K562 (cell line): ENCODE measurements at regions not wholly inside any gene's neighbourhood (a gene's known extent, or its start where the extent isn't known, plus 50 kb on each side); places are given as distances from the start of the nearest gene placed in this dataset.

Experiments used
- CC2D1A ChIP-seq: fragments of 450-650 bp; IDR thresholded peaks from 2 replicates; pipeline ENCODE4 v1.6.1; 2017; ENCODE audit warnings: mild to moderate bottlenecking
- PHB2 ChIP-seq: fragments of 450-650 bp; IDR thresholded peaks from 2 replicates; pipeline ENCODE4 v1.6.1; 2017; ENCODE audit warnings: low read depth
- PHF8 ChIP-seq: fragments of 200-600 bp; sonication (generic); IDR thresholded peaks from 2 replicates; pipeline ENCODE4 v1.6.1; 2012; ENCODE audit warnings: mixed run types, mild to moderate bottlenecking, inconsistent platforms, low read length, moderate library complexity, borderline replicate concordance
- POLR2A ChIP-seq: fragments of 450-650 bp; conservative IDR thresholded peaks from 2 replicates; pipeline ENCODE4 v1.6.1; 2016
- RAD21 ChIP-seq, 2 experiments: fragments of 250-450 bp in 1 of 2; fragments of 450-650 bp in 1 of 2; sonication (Bioruptor Pico) in 1 of 2; formaldehyde crosslinking in 1 of 2; IDR thresholded peaks in 1 of 2; conservative IDR thresholded peaks in 1 of 2; 2 replicates each; pipeline versions ENCODE4 v1.4.0 to v1.8.0; 2020 to 2022; ENCODE audit warnings: mild to moderate bottlenecking in 2 of 2, moderate library complexity in 1 of 2
- RBM17 ChIP-seq: fragments of 200-400 bp; formaldehyde crosslinking; IDR thresholded peaks from 2 replicates; pipeline ENCODE4 v1.6.1; 2017; ENCODE audit warnings: low read depth, mild to moderate bottlenecking, low read length, borderline replicate concordance
- ZNF347 ChIP-seq: fragments of 450-650 bp; formaldehyde crosslinking; IDR thresholded peaks from 2 replicates; pipeline ENCODE4 v1.4.0; 2020; ENCODE audit warnings: low read depth, mild to moderate bottlenecking, moderate library complexity
- ZNF766 ChIP-seq: fragments of 200-800 bp; sonication (Bioruptor generic); conservative IDR thresholded peaks from 2 replicates; pipeline ENCODE4 v1.6.1; 2016; ENCODE audit warnings: missing genetic modification characterization, missing compliant biosample characterization
- TF ChIP-seq, protein P1 (sequence below), 2 experiments: fragments of 200-800 bp in 1 of 2; sonication (Bioruptor generic) in 1 of 2; sonication (generic) in 1 of 2; formaldehyde crosslinking in 1 of 2; IDR thresholded peaks in 1 of 2; conservative IDR thresholded peaks in 1 of 2; 2 replicates each; pipeline versions ENCODE4 v1.5.0 to v1.6.1; 2016 to 2020; ENCODE audit warnings: missing compliant biosample characterization in 1 of 2, missing genetic modification characterization in 1 of 2, missing genetic modification reagents in 1 of 2

DNA sequence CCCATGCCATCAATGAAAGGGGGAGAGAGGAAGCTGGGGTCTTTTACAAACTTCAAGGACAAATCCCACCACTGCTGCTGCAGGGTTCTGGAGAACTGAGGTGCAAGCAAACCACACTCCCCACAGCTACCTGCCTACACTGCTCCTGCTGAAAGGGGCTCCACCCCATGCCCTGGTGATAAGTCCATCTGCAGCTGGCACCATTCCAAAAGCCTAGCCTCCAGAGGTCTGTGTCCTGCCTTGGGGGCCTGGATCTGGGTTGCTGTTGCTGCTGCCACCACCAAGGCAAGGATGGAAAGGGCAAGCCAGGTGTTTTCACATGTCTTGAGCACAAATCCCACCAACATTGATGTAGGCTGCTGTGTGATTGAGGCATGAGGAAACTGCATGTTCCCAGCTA lies 97.4 kb upstream of the UBE2E3 start:
- no peak for TF ChIP-seq CC2D1A
- no peak for TF ChIP-seq RAD21 (CRISPR knock-in tag; conservative IDR thresholded peaks at IDR 0.05 in 1 of 2, IDR thresholded peaks at IDR 0.05 in 1 of 2)
- TF ChIP-seq, protein P1, sequence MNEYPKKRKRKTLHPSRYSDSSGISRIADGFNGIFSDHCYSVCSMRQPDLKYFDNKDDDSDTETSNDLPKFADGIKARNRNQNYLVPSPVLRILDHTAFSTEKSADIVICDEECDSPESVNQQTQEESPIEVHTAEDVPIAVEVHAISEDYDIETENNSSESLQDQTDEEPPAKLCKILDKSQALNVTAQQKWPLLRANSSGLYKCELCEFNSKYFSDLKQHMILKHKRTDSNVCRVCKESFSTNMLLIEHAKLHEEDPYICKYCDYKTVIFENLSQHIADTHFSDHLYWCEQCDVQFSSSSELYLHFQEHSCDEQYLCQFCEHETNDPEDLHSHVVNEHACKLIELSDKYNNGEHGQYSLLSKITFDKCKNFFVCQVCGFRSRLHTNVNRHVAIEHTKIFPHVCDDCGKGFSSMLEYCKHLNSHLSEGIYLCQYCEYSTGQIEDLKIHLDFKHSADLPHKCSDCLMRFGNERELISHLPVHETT (CRISPR knock-in tag; conservative IDR thresholded peaks at IDR 0.05 in 1 of 2, IDR thresholded peaks at IDR 0.05 in 1 of 2): no peak
- TF ChIP-seq POLR2A: no peak
- no peak for TF ChIP-seq PHF8
- no peak for TF ChIP-seq RBM17
- TF ChIP-seq ZNF347 (CRISPR knock-in tag): no peak
- no peak for TF ChIP-seq PHB2
- no peak for TF ChIP-seq ZNF766 (CRISPR knock-in tag)
